A549 (cell line): ENCODE measurements at regions not wholly inside any gene's neighbourhood (a gene's known extent, or its start where the extent isn't known, plus 50 kb on each side); places are given as distances from the start of the nearest gene placed in this dataset.

Experiments used
- ATAC-seq, 2 experiments: fragments of 200-7000 bp in 1 of 2; fragments of >200 bp in 1 of 2; cut with Nextera tagmentation in 1 of 2; cut with Tn5 transposase in 1 of 2; 3 replicates each; pipeline versions ENCODE4 v1.8.0 to v1.9.1; 2018 to 2020; ENCODE audit warnings: mild to moderate bottlenecking in 1 of 2, moderate library complexity in 1 of 2
- CTCF ChIA-PET: fragments of 300-600 bp; sonication (Branson Sonifier 250); formaldehyde crosslinking; extraction: SDS; loops from one replicate; lab custom pipeline; 2021; ENCODE audit warnings: antibody characterized with exemption, inconsistent platforms; lab: Yijun Ruan, JAX
- POLR2A ChIA-PET: fragments of 350-600 bp; formaldehyde crosslinking; extraction: SDS; loops from one replicate; lab custom pipeline; 2021; ENCODE audit warnings: antibody characterized with exemption, inconsistent platforms; lab: Yijun Ruan, JAX
- DNase-seq, 2 experiments: peaks; one replicate each; pipeline versions ENCODE4 v3.0.0 to v3.0.0-alpha.2; 2011 to 2016; ENCODE audit warnings: low read depth in 1 of 2, low spot score in 1 of 2
- FAIRE-seq: peaks from 2 replicates; lab custom pipeline; 2011; peaks lifted over from hg19 to GRCh38; lab: Jason Lieb, UNC
- H3K27ac ChIP-seq, 2 experiments: fragments of >200 bp; sonication (Bioruptor Twin); formaldehyde crosslinking; 3 replicates each; pipeline ENCODE4 v1.5.1; 2016 to 2017
- H3K4me1 ChIP-seq: fragments of >200 bp; sonication (Bioruptor Twin); formaldehyde crosslinking; 3 replicates; pipeline ENCODE4 v1.6.1; 2016
- H3K4me2 ChIP-seq: fragments of >200 bp; sonication (Bioruptor Twin); formaldehyde crosslinking; 3 replicates; pipeline ENCODE4 v1.6.1; 2016
- H3K4me3 ChIP-seq: fragments of >200 bp; sonication (Bioruptor Twin); formaldehyde crosslinking; 3 replicates; pipeline ENCODE4 v1.5.1; 2016
- H3K9me3 ChIP-seq: fragments of >200 bp; sonication (Bioruptor Twin); formaldehyde crosslinking; 3 replicates; pipeline ENCODE4 v1.6.1; 2016
- CBX2 ChIP-seq: fragments of 200-600 bp; sonication (generic); IDR thresholded peaks from 2 replicates; pipeline ENCODE4 v1.6.1; 2016; ENCODE audit warnings: low read depth, mild to moderate bottlenecking, borderline replicate concordance
- CHD4 ChIP-seq: fragments of 200-600 bp; sonication (generic); IDR thresholded peaks from 2 replicates; pipeline ENCODE4 v1.6.1; 2016; ENCODE audit warnings: antibody characterized with exemption, mild to moderate bottlenecking, borderline replicate concordance
- EHMT2 ChIP-seq: fragments of 200-600 bp; sonication (generic); IDR thresholded peaks from 2 replicates; pipeline ENCODE4 v1.6.1; 2016; ENCODE audit warnings: antibody characterized with exemption, low read depth, mild to moderate bottlenecking, moderate library complexity
- EP300 ChIP-seq, 2 experiments: fragments of >200 bp; sonication (Bioruptor Twin); formaldehyde crosslinking; IDR thresholded peaks; 2 replicates in 1 of 2; 3 replicates in 1 of 2; pipeline ENCODE4 v1.6.1; 2016 to 2017
- GATA3 ChIP-seq: IDR thresholded peaks from 2 replicates; pipeline ENCODE4 v1.6.1; 2012; ENCODE audit warnings: borderline replicate concordance
- HOXA7 ChIP-seq: fragments of 250-450 bp; sonication (Bioruptor Pico); IDR thresholded peaks from 2 replicates; pipeline ENCODE4 v1.5.0; 2020; ENCODE audit warnings: mild to moderate bottlenecking, moderate library complexity
- HOXB13 ChIP-seq: fragments of 250-450 bp; sonication (Bioruptor Pico); IDR thresholded peaks from 2 replicates; pipeline ENCODE4 v1.5.0; 2020; ENCODE audit warnings: low read depth, mild to moderate bottlenecking, moderate library complexity
- HOXB5 ChIP-seq: fragments of 250-450 bp; sonication (Bioruptor Pico); IDR thresholded peaks from 2 replicates; pipeline ENCODE4 v1.5.0; 2020; ENCODE audit warnings: mild to moderate bottlenecking, moderate library complexity
- KDM5A ChIP-seq: fragments of 200-600 bp; sonication (generic); IDR thresholded peaks from 2 replicates; pipeline ENCODE4 v1.6.1; 2016; ENCODE audit warnings: antibody characterized with exemption, mild to moderate bottlenecking
- MAZ ChIP-seq: fragments of 150-350 bp; IDR thresholded peaks from 2 replicates; pipeline ENCODE4 v1.6.1; 2014; ENCODE audit warnings: antibody characterized with exemption, low read depth, low read length, borderline replicate concordance
- RARB ChIP-seq: fragments of 250-450 bp; sonication (Bioruptor Pico); IDR thresholded peaks from 2 replicates; pipeline ENCODE4 v1.8.0; 2021; ENCODE audit warnings: mild to moderate bottlenecking, moderate library complexity
- REST ChIP-seq: fragments of 200-600 bp; sonication (generic); IDR thresholded peaks from 2 replicates; pipeline ENCODE4 v1.6.1; 2016; ENCODE audit warnings: antibody characterized with exemption, mild to moderate bottlenecking, moderate library complexity
- RFX5 ChIP-seq: fragments of 450-650 bp; IDR thresholded peaks from 2 replicates; pipeline ENCODE4 v1.7.1; 2014; ENCODE audit warnings: antibody characterized with exemption, mild to moderate bottlenecking, moderate library complexity
- RNF2 ChIP-seq: fragments of 200-600 bp; sonication (generic); IDR thresholded peaks from 2 replicates; pipeline ENCODE4 v1.6.1; 2016; ENCODE audit warnings: low read depth, mild to moderate bottlenecking, antibody characterized with exemption, moderate library complexity, borderline replicate concordance
- TFCP2L1 ChIP-seq: fragments of 250-450 bp; sonication (Bioruptor Pico); IDR thresholded peaks from 2 replicates; pipeline ENCODE4 v1.5.0; 2021; ENCODE audit warnings: mild to moderate bottlenecking
- ZFP36 ChIP-seq: fragments of 450-650 bp; IDR thresholded peaks from 2 replicates; pipeline ENCODE4 v1.6.1; 2014; ENCODE audit warnings: borderline replicate concordance; ENCODE audit not compliant: partially characterized antibody
- ZNF302 ChIP-seq: fragments of 250-450 bp; sonication (Bioruptor Pico); IDR thresholded peaks from 2 replicates; pipeline ENCODE4 v1.9.0; 2021; ENCODE audit warnings: inconsistent platforms, mild to moderate bottlenecking, moderate library complexity
- ZSCAN20 ChIP-seq: fragments of 250-450 bp; sonication (Bioruptor Pico); IDR thresholded peaks from 2 replicates; pipeline ENCODE4 v1.8.0; 2022; ENCODE audit warnings: mild to moderate bottlenecking, moderate library complexity
- WGBS: methylation state at CpG from one replicate; pipeline ENCODE4 v1.1.6; 2017; ENCODE audit errors: missing lambda C conversion rate; 5-methylcytosine and 5-hydroxymethylcytosine counted together

GRCh38 chr4:186451982-186452381 is 103.4 kb downstream of the MTNR1A start:
- Histone ChIP-seq H3K27ac (no peak overlapping the region), H3K4me2 (no peak overlapping the region), H3K4me1 (no peaks in the 10 kb centered on the region), H3K9me3 (peaks cover 13% of the 10 kb centered on the region; the same call in 2 of the 3 replicates), H3K4me3 (no peak overlapping the region)
- no peak for TF ChIP-seq HOXB5 (CRISPR knock-in tag)
- TF ChIP-seq KDM5A = peak; percentile 78; the same call in 1 of the 2 replicates
- no peak for ATAC-seq
- FAIRE-seq = no peak
- CTCF ChIA-PET = no interaction called here
- WGBS = 5% methylated on average over 2 of the region's 2 CpGs
- no peak for DNase-seq
- POLR2A ChIA-PET = no interaction called here

- 63% methylated on average over 8 of the region's 8 CpGs for WGBS
- no peak overlapping the region for H3K4me2 ChIP-seq
- FAIRE-seq = no peak
- no peak overlapping the region for H3K4me3 ChIP-seq
- ChIA-PET POLR2A (no interaction called here), CTCF (no interaction called here)
- H3K27ac ChIP-seq = no peak overlapping the region
- peaks cover 13% of the 10 kb centered on the region; the same call in 2 of the 3 replicates for H3K9me3 ChIP-seq
- ATAC-seq = no peak
- TF ChIP-seq ZNF302 (CRISPR knock-in tag) (no peak), EHMT2 (no peak), REST (no peak), ZSCAN20 (CRISPR knock-in tag) (no peak)
- DNase-seq = no peak
- H3K4me1 ChIP-seq = no peaks in the 10 kb centered on the region
Measured at GRCh38 chr4:186449954-186450353, 105.4 kb downstream of the MTNR1A start.

GRCh38 chr4:186445040-186445439 is 110.3 kb downstream of the MTNR1A start:
- POLR2A ChIA-PET = no interaction called here
- ATAC-seq (no peak), FAIRE-seq (no peak), DNase-seq (no peak)
- TF ChIP-seq CHD4 = no peak
- no peak for TF ChIP-seq MAZ
- Histone ChIP-seq H3K4me3 (no peak overlapping the region), H3K4me2 (peak overlapping the region; percentile 23; the same call in 1 of the 3 replicates), H3K27ac (no peak overlapping the region), H3K9me3 (no peaks in the 10 kb centered on the region), H3K4me1 (no peaks in the 10 kb centered on the region)
- CTCF ChIA-PET = interaction anchor here (0.7 kb wide), 1 partner anchor 100 kb away, joined by 3 read pairs; no protein-coding TSS in a partner anchor
- 14% methylated on average over 5 of the region's 5 CpGs for WGBS

GRCh38 chr4:186441502-186441901 is 113.9 kb downstream of the MTNR1A start:
- CTCF ChIA-PET = no interaction called here
- FAIRE-seq = no peak
- ATAC-seq = no peak
- H3K27ac ChIP-seq = no peak overlapping the region
- POLR2A ChIA-PET = no interaction called here
- H3K9me3 ChIP-seq = no peaks in the 10 kb centered on the region
- DNase-seq = no peak
- H3K4me1 ChIP-seq = no peaks in the 10 kb centered on the region
- H3K4me3 ChIP-seq = no peak overlapping the region
- TF ChIP-seq REST = no peak
- no peak for TF ChIP-seq RARB (CRISPR knock-in tag)
- TF ChIP-seq GATA3 = no peak
- TF ChIP-seq CBX2 = no peak
- TF ChIP-seq RFX5 = no peak
- TF ChIP-seq EP300 (IDR thresholded peaks at IDR 0.05) = no peak
- no peak for TF ChIP-seq TFCP2L1
- TF ChIP-seq CHD4 = no peak
- no peak for TF ChIP-seq ZFP36
- TF ChIP-seq HOXB13 (CRISPR knock-in tag) = no peak
- no peak for TF ChIP-seq HOXA7
- TF ChIP-seq RNF2 = no peak
- 69% methylated on average over 2 of the region's 2 CpGs for WGBS
- no peak overlapping the region for H3K4me2 ChIP-seq
